NCI-H524 treated with DMSO at 0.1 percent for 48 hours (cell line): ENCODE measurements at regions not wholly inside any gene's neighbourhood (a gene's known extent, or its start where the extent isn't known, plus 50 kb on each side); places are given as distances from the start of the nearest gene placed in this dataset.
"Not testable (repeated sequence)": the region's sequence is repeated elsewhere in the genome, so short reads cannot be mapped to it uniquely, and the experiment has no call there.

Experiments used
- DNase-seq: peaks from one replicate; lab custom pipeline; 2025; lab: John Stamatoyannopoulos, UW

DNA sequence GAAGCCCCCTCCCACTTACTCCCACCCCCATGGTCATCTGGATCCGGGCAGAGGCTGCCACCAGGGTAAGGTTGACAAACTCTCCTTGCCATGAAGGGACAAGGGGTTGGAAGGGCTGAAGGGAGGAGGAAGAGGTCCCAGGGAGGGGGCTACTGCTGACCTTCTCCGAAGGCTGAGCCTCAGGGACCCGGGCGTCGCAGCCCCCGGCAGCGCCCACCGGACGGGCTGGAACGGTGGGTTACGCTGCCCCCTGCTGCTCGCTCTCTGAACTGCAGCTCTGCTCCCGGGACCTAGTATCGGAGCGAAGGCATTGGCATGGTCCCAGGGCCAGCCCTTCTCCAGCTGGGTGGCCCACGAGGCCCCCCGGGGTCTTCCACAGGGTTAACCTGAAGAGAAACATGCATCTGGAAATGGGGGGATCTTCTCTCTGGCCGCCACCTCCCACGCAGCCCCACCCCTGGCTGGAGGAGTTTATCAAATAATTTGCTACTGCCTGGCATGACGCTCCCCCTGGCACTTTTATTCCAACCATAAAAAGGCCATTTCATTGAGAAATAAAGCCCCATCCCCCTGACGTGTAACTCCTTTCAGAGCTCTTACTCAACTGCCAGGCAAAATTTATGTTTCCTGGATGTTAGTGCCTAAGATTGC lies 70.4 kb upstream of the TARDBP start:
- no peak for DNase-seq

- DNase-seq: no peak
Observed at GRCh38 chr1:10942542-10942912, 69.9 kb upstream of the TARDBP start.

GRCh38 chr1:10943041-10943440 lies 69.4 kb upstream of the TARDBP start:
- DNase-seq: no peak

DNA sequence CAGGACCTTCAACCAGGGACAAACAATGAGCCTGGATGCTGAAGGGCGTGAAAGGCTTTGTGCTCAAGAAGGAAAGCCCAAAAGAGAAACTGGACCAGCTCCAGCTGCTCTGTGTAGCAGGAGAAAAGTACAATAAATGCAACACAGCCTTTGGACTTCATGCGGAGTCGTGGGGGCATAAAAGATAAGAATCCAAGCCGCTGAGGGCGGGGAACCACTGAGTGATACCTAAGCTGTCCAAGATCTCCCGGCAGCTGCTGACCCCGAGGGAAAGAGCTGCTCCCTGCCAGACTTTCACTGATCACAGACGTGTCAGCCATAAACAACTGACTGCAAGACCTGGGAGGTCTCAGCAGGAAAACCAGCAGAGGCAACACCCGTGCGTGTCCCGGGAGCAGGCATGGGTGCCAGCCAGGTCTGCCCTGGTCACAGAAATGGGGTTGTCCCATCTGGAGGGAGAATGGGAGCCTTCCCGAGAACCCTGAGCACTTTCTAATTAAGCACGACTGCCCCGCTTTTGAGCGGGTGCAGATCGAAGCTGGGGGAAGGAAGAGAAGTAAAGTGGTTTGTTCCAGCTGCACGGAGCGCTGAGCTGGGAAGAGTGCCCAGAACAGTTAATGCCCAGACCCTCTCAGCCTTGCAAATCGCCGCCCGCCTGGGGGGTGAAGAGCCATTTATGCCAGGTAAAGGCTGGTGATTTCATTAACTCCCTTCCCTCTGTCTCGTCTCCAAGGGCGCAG lies 68.3 kb upstream of the TARDBP start:
- peak; percentile 9 for DNase-seq

DNA sequence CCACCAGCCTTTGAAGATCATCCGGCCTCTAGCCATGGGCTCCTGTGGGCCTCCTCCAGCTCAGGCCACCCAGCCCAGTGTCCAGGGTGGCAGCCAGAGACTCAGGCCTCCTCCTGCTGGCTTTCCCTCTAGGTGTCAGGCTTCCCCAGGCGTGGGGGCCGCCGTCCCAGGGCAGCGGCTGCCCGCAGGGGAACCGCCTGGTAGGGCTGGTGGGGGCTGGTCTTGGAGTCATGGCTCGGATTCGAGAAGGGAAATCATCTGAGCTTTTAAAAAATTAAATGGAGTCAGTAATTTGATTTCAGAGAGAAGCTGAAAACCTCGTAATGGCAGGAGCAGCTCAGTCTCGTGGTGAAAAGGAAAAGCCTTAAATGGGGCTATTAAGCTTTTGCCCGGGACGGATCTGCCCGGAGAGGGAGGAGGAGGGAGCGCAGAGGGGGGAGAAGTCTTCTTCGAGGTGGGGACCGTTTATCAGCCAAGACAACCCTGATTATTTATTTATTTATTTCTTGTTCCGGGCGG lies 66.4 kb upstream of the TARDBP start:
- no peak for DNase-seq

- no peak for DNase-seq
Observed at GRCh38 chr1:10947181-10947580, 65.3 kb upstream of the TARDBP start.

DNA sequence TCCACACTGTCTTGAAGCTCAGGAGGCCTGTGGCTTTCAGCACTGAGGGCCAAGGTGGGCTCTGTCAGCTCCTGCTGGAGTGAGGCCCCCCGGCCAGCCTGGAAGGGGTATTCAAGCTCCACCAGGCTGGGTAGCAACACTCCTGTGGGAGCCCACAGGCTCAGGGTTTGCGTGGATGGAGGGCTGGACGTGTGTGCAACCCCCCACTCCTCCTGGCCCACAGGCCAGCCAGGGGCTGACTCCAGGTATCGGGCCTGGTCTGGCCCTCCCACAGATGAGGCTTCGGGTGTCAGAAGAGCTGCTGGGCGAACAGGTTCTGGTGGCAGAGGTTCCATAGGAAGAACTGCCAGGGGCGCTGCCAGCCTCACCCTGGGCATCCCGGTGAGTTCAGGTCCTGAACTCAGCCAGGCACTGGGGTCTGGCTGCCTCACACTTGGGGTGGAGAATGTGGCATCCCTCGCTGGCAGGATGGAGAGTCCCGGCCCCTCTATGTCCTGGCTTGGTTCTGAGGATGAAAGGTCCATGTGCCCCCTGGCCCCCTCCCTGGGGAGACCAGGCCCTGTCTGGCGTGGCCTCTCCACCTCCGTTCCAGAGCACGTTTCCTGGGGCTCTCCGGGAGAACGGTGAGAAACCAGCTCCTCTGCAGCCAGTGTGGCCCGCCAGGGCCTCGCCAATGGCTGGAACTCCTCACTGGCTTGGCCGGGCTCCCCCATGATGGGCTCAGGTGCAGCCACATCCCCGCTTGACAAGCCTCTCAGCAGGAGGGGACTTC lies 64.6 kb upstream of the TARDBP start:
- no peak for DNase-seq

DNA sequence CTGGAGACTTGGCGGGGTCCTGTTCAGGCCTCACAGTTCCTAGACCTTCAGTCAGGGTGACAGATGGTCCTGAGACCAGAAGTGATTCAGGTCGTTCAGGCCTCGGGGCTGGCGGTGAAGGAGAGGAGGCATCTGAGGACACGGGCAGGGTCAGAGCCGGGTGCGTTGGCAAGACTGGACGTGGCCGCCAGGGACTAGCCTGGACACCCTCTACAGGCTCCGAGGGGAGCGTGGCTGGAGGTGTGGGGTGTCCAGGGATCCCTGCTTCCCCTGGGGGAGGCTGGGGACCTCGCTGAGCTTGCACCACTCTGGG lies 64.0 kb upstream of the TARDBP start:
- peak; percentile 55 for DNase-seq

- DNase-seq: no peak
Observed at GRCh38 chr1:10950316-10951172, 61.9 kb upstream of the TARDBP start.

- DNase-seq: not testable (repeated sequence)
Observed at GRCh38 chr1:10951298-10951697, 61.2 kb upstream of the TARDBP start.

DNA sequence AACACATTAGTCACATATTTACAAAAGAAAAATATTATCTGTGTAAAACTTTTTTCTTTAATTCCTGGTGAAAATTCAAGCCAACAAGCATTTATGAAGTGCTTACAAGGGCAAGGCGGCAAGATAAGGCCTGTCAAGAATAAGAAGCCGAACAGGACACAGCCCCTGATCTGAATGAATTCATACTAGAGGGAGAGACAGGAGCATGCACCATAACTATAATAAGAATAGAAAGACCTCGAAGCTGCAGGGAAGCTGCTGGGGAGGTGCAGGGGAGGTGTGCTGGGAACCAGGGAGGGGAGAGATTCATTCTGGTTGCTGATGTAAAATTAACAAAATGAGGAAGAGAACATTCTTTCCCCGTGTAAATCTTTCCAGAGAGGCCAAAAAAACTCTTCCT lies 60.5 kb upstream of the TARDBP start:
- no peak for DNase-seq

- DNase-seq: no peak
Observed at GRCh38 chr1:10953505-10954193, 58.8 kb upstream of the TARDBP start.

GRCh38 chr1:10957133-10957532 lies 55.3 kb upstream of the TARDBP start:
- DNase-seq: no peak

DNA sequence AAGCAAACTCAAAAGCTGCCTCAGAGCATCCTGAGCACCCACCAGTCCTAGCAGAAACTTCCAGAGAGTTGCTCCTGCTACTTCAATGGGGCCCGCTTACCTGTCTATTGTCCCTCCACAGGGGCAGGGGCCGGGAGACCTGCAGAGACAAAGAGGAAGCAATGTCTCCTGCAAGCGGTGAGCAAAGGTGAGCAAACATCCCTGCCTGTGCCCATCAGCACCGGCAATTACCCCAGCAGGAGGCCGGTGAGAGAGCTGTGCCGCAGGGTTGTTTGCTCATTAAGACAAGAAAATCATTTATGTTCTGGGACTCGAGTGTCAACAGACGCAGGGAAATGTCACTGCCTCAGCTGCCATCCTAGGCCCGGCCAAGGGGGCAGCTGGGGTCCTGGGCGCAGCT lies 53.8 kb upstream of the TARDBP start:
- no peak for DNase-seq

- DNase-seq: peak; percentile 48
Observed at GRCh38 chr1:10960411-10961299, 51.8 kb upstream of the TARDBP start.

- DNase-seq: no peak
Observed at GRCh38 chr1:10961300-10961833, 51.1 kb upstream of the TARDBP start.

DNA sequence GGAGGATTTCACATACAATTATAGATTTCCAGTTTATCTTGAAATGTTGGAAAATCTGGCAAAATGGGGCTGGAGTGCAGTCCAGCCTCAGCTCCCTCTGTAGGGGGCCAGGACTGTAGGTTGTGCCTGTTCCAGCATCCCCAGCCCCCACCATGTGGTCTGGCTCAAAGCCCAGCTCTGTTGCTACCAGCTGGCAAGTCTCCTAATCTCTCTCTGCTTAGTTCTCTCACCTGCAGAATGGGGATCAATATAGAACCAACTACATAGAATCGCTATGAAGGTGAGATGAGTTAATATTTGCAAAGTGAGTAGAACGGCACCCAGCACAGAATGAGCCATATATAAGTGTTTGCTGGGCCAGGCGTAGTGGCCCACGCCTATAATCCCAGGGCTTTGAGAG lies 50.0 kb upstream of the TARDBP start:
- peak; percentile 72 for DNase-seq
